ENCODE measurements at regions not wholly inside any gene's neighbourhood (a gene's known extent, or its start where the extent isn't known, plus 50 kb on each side); places are given as distances from the start of the nearest gene placed in this dataset.
"Not testable (repeated sequence)": the region's sequence is repeated elsewhere in the genome, so short reads cannot be mapped to it uniquely, and the experiment has no call there.

- no peak for DNase-seq (ENCODE audit: low read depth in 2 of 2)
These were observed 507.6 kb downstream of the ZEB2 start for GRCh38 chr2:144012304-144012703.

- no peak for DNase-seq (ENCODE audit: low read depth in 2 of 2)
These were observed 508.4 kb downstream of the ZEB2 start for GRCh38 chr2:144011553-144011952.

GRCh38 chr2:144011098-144011497, 508.8 kb downstream of the ZEB2 start:
- DNase-seq (ENCODE audit: low read depth in 2 of 2): no peak

GRCh38 chr2:144010096-144010836, 509.7 kb downstream of the ZEB2 start:
- DNase-seq (ENCODE audit: low read depth in 2 of 2): no peak

GRCh38 chr2:144006139-144006538, 513.8 kb downstream of the ZEB2 start:
- DNase-seq (ENCODE audit: low read depth in 2 of 2): no peak

- no peak for DNase-seq (ENCODE audit: low read depth in 2 of 2)
These were observed 515.2 kb downstream of the ZEB2 start for GRCh38 chr2:144004742-144005141.

- DNase-seq (ENCODE audit: low read depth in 2 of 2): no peak
These were observed 516.4 kb downstream of the ZEB2 start for GRCh38 chr2:144003460-144004075.

GRCh38 chr2:143996974-143997373, 522.9 kb downstream of the ZEB2 start:
- no peak for DNase-seq (ENCODE audit: low read depth in 2 of 2)

GRCh38 chr2:143994961-143995360, 525.0 kb downstream of the ZEB2 start:
- no peak for DNase-seq (ENCODE audit: low read depth in 2 of 2)

- not testable (repeated sequence) for DNase-seq (ENCODE audit: low read depth in 2 of 2)
These were observed 528.3 kb downstream of the ZEB2 start for GRCh38 chr2:143991596-143991995.

- DNase-seq (ENCODE audit: low read depth in 2 of 2): no peak
These were observed 531.8 kb downstream of the ZEB2 start for GRCh38 chr2:143988082-143988481.

GRCh38 chr2:143981428-143981827, 538.5 kb downstream of the ZEB2 start:
- no peak for DNase-seq (ENCODE audit: low read depth in 2 of 2)

GRCh38 chr2:143977356-143977755, 542.6 kb downstream of the ZEB2 start:
- no peak for DNase-seq (ENCODE audit: low read depth in 2 of 2)

- no peak for DNase-seq (ENCODE audit: low read depth in 2 of 2)
These were observed 544.7 kb downstream of the ZEB2 start for GRCh38 chr2:143975216-143975615.

- no peak for DNase-seq (ENCODE audit: low read depth in 2 of 2)
These were observed 545.7 kb downstream of the ZEB2 start for GRCh38 chr2:143974262-143974661.

GRCh38 chr2:143968860-143969259, 551.1 kb downstream of the ZEB2 start:
- no peak for DNase-seq (ENCODE audit: low read depth in 2 of 2)

GRCh38 chr2:143968360-143968759, 551.6 kb downstream of the ZEB2 start:
- no peak for DNase-seq (ENCODE audit: low read depth in 2 of 2)

GRCh38 chr2:143965493-143966164, 554.3 kb downstream of the ZEB2 start:
- DNase-seq (ENCODE audit: low read depth in 2 of 2): no peak

- no peak for DNase-seq (ENCODE audit: low read depth in 2 of 2)
These were observed 555.0 kb downstream of the ZEB2 start for GRCh38 chr2:143964891-143965290.

GRCh38 chr2:143960177-143960576, 559.7 kb downstream of the ZEB2 start:
- no peak for DNase-seq (ENCODE audit: low read depth in 2 of 2)

- no peak for DNase-seq (ENCODE audit: low read depth in 2 of 2)
These were observed 562.6 kb downstream of the ZEB2 start for GRCh38 chr2:143957321-143957720.

- DNase-seq (ENCODE audit: low read depth in 2 of 2): no peak
These were observed 564.4 kb downstream of the ZEB2 start for GRCh38 chr2:143955401-143956065.

Data from stimulated activated CD8-positive, alpha-beta memory T cell treated with anti-CD3 and anti-CD28 coated beads, Interleukin-15, amount 100 ng/mL, for 4 hours (primary cell).